NOMO-1 treated with dmso at 0.1 percent for 144 hours (cell line): ENCODE measurements at regions not wholly inside any gene's neighbourhood (a gene's known extent, or its start where the extent isn't known, plus 50 kb on each side); places are given as distances from the start of the nearest gene placed in this dataset.
"Not testable (repeated sequence)": the region's sequence is repeated elsewhere in the genome, so short reads cannot be mapped to it uniquely, and the experiment has no call there.

Experiments used
- DNase-seq: peaks from one replicate; lab custom pipeline; 2025; ENCODE audit not compliant: unreplicated experiment; lab: John Stamatoyannopoulos, UW

- DNase-seq = not testable (repeated sequence)
Measured at GRCh38 chr6:170213637-170214018, 77.2 kb downstream of the DLL1 start.

- DNase-seq = no peak
Measured at GRCh38 chr6:170212956-170213636, 77.8 kb downstream of the DLL1 start.

GRCh38 chr6:170212051-170212756, 78.7 kb downstream of the DLL1 start:
- DNase-seq = no peak

DNA sequence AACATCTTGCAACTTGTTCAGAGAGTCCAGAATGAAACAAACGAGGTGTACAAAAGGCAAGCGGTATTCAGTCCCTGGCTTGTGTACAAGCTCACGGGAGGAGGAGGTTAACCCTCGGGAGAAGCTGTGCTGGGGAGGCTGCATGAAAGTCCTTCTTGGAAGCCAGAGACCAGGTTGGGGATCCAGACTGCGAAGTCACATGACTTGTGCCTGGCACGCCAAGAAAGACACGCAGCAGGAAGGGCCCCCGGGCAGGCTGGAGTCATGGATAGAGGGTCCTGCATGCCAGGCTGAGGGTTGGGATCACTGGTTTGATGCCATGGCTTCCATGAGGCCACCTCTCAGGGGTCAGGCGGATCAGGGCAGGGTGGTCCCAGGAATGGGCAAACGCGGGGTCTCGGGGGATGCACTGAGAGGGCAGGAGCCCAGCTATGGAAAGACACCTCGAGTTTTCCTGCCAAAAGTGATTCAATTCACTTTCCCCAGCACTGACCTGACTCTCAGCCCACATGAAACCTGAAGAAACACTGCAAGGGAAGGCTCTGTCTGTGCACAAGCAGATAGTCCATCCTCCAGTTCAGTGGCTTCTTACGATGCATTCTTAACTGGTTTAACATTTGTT, 79.4 kb downstream of the DLL1 start:
- DNase-seq = no peak

DNA sequence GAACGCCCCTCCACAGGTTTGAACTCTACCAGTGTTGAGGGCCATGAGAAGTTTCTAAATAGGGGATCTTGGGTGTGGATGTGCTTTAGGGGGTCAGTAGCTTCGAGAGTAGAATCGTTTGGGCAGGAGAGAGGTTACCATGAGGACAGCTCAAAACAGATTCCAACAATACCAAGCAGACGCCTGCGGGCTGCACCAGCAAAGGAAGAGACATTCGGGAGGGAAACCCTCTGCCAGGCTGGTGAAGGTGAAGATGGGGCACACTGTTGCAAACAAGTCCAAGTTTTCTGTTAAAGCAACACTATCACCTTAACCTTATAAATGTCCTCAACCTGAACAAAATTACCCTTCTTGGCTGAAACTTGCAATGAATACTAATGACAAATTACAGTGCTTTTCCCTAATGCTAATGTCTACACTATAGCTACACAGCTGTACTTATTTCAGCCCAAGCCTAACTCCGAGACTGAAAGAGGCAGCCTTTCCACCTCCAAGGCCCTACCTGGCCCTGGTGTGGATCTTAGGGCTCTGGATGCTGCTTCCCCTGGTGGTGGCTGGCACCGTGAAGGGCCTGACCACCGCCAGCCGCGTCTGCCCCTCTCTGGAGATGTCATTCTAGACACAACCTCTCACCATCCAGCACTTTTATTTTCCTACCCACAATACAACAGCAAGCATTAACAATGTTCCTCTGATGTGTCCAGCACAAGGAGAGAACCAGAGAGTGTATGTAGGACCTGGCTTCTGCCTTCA, 80.1 kb downstream of the DLL1 start:
- DNase-seq = no peak

- DNase-seq = no peak
Measured at GRCh38 chr6:170210026-170210390, 80.9 kb downstream of the DLL1 start.

GRCh38 chr6:170209354-170210025, 81.4 kb downstream of the DLL1 start:
- DNase-seq = no peak

DNA sequence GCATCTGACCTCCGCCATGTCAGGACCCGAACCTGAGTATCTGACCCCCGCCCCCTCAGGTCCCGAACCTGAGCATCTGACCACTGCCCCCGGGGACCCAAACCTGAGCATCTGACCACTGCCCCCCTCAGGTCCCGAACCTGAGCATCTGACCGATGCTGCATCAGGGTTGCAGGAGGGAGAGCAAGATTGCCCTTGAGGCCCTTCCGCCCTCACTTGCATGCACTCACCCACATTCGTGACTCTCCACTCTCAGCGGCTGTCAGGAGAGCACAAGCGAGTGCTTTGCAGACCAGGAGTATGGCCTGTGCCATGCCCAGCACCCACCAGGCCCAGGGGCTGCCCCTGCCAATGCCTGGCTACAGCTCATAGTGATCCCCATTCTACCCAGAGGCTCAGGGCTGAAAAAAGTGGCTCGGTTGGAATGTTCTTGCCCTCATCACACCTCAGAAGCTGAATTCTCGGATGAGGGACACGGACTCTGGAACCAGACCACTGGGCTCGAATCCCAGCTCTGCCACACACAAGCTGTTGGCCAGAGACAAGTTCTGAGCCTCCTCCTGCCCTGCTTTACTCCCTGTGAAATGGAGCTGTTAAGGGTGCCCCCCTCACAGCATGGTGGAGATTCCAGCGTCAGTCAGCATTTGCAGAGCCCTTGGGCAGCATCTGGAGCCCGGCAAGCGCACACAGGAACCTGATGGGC, 82.1 kb downstream of the DLL1 start:
- DNase-seq = no peak

DNA sequence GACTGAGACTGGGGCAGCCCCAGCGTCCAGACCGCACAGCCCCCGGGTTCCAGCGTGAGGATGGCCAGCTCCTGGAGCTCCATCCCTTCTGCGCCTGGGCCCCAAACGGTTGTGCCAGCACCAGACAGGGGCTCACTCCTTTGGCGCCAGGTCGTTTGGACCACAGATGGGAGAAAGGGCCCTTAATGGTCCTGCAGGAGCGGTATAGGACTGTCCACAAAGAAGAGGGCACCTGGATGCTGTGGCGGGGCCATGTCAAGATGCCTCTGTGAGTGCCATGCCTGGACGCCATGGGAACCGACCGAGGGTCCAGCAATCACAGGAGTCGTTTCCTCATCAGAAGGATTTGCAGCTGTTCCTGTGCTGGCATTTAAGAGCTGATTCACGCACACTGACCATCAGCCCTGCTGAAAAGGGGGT, 82.7 kb downstream of the DLL1 start:
- DNase-seq = no peak

DNA sequence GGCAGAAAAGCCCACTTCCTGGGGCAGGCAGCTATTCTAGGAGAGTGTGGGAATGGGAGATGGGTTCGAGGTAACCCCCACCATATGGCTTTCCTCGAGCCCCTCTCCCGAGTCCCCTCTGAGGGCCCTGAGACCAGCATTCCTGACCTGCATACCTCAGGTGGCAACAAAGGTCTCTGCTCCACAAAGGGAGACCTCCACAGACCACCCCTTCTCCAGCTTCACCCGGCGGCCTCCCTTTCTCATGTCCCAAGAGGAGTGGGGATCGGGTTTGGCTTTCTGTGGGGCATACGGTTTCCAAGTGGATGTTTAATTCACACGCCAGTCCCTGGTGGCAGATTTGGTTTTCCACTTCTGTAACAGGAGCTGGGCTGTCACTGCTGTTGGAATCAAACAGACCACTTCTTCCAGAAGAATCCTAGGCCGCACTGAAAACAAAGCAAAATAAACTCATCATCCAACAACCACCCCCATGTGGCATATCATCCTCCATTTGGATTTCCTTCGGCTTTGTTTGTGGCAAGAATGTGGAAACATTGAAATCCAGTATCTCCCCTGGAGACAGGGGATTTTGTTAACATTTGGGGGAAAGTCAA, 83.2 kb downstream of the DLL1 start:
- no peak for DNase-seq

DNA sequence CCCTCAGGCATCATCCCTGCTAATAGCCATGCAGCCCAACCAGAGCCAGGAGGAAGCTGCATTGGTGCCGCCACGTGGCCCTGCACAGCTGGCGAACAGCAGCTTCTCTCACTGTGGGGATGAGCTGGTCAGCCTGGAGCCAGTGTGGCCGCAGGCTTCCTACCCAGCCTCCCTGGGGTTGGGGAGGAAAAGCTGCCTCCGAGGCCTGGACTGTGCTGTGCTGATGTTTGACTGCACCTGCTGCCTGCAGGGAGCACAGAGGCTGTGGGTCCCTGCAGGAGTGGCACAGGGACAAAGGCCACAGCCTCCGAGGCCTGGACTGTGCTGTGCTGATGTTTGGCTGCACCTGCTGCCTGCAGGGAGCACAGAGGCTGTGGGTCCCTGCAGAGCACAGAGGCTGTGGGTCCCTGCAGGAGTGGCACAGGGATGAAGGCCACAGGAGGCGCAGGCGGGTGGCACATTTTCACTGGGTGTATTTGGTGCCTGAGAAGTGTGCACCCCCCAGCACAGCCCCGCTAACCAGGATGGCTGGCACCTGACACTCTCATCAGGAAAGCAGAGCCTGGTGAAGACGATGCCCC, 83.9 kb downstream of the DLL1 start:
- no peak for DNase-seq

GRCh38 chr6:170206317-170206621, 84.6 kb downstream of the DLL1 start:
- no peak for DNase-seq

DNA sequence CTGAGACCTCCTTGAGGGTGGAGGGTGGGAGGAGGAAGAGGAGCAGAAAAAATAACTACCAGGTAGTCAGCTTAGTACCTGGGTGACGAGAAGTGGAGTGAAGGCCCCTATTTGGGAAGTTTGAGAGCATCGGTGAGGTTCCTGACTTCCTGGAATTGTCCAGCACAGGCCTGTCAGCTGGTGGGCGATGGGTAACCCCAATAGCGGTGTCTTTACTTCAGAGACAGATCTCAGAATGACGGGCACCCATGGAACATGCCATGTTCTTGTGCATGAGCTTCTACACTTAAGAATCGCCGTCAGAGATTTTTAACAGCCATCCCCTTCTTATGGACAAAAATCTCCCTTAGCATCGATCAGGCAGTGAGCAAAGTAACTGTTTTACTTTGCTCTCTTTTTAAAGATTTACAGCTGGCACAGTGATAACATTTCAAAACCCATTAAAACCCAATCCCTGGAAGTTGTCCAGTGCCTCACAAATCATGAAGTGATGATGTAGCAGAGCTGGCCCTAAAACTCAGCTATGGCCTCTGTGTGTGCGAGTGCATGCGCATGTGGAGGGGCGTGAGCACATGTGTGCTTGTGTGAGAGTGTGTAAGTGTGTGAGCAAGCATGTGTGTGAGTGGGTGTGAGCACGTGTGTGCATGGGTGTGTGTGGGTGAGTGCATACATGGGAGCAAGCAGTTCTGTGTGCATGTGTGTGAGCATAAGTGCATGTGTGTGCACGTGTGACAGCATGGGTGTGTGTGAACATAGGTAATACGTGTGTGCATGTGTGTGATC, 85.2 kb downstream of the DLL1 start:
- no peak for DNase-seq

- no peak for DNase-seq
Measured at GRCh38 chr6:170205126-170205525, 85.8 kb downstream of the DLL1 start.

DNA sequence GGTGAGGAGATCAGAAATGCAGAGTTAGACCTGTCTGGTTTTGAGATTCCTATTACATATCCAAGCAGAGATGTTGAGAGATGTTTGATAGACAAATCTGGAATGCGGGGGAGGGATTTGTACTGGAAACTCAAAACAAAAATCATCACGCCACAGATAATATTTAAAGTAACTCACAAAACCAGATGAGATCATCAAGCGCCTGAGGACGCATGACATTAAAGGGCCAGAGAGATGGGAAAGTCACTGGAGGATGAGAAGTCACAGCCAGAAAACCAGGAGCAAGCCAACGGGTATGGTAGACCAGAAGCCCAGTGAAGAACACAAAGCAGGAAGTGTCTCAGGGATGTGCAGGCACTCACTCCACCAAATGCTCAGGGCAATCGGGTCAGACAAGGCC, 87.7 kb downstream of the DLL1 start:
- DNase-seq = no peak

- DNase-seq = no peak
Measured at GRCh38 chr6:170202416-170203135, 88.3 kb downstream of the DLL1 start.

DNA sequence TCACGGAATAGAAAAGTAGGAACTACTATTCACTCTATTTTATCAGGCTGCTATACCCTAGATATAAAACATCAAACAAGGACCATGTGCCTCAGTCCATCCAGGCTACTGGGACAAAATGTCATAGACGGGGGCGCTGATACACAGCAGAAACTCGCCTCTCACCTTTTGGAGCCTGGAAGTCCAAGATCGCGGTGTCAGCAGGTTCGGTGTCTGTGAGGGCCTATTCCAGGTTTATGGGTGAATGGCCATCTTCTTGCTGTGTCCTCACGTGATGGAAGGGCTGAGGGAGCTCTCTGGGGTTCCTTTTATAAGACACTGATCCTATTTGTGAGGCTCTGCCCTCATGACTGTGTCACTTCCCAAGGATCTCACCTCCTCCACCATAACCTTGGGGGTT, 89.5 kb downstream of the DLL1 start:
- DNase-seq = no peak

GRCh38 chr6:170200458-170200891, 90.4 kb downstream of the DLL1 start:
- DNase-seq = no peak

DNA sequence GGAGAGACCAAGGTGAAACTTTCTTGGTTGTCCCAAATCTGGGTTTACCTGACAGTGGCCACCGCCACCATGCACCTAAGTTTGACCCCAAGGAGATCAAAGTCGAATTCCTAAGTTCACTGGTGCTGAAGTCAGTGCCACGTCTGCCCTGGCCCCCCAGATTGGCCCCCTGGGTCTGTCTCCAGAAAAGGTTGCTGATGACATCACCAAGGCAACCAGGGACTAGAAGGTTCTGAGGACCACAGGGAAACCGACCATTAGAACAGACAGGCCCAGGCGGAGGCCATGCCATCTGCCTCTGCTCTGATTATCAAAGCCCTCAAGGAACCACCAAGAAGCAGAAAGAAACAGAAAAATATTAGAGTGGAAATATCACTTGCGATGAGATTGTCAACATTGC, 91.2 kb downstream of the DLL1 start:
- no peak for DNase-seq
